GM12874 (cell line): ENCODE measurements at regions not wholly inside any gene's neighbourhood (a gene's known extent, or its start where the extent isn't known, plus 50 kb on each side); places are given as distances from the start of the nearest gene placed in this dataset.

Source experiments
- CTCF ChIP-seq: IDR thresholded peaks from 2 replicates; pipeline ENCODE4 v1.5.1; 2011; ENCODE audit warnings: low read depth, mild to moderate bottlenecking, control low read depth, low read length, moderate library complexity; ENCODE audit not compliant: insufficient read depth

DNA sequence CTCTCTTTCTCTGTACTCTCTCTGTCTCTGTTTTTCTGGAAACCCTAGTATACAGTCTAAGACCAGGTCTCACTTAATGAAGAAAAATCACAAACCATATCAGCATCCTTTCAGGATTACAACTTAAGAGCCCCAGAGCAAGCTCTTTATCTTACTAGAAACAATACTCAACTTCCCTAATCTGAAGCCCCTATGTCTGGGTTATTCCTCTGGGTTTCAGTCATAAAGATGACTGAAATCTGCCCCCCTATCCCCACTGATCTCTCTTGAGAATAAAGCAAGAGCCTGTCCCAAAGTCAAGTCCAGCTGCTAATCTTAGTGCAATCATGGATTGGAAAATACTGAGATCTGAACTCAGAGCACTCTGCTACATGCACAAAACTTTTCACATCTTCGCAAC lies 53.9 kb upstream of the PICALM start:
- TF ChIP-seq CTCF = no peak

- TF ChIP-seq CTCF = no peak
Measured at GRCh38 chr11:86120807-86121206, 51.9 kb upstream of the PICALM start.

DNA sequence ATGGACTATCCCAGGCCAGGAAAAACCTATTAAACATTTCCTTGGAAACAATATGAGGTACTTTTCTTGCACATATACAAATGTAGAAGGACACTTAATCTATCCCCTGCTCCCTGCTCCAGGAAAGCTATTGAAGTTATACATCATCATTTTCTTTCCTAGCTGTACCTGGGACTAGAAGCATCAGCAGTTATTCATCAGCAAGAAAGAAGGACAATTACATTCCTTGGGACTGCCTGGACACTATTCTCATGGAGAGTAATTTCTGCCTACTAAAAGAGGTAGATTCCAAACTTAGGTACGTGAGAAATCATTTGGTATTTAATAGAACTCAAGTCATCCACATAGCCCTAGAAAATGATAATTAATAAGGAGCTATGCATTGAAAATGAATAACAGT lies 51.0 kb upstream of the PICALM start:
- no peak for TF ChIP-seq CTCF

DNA sequence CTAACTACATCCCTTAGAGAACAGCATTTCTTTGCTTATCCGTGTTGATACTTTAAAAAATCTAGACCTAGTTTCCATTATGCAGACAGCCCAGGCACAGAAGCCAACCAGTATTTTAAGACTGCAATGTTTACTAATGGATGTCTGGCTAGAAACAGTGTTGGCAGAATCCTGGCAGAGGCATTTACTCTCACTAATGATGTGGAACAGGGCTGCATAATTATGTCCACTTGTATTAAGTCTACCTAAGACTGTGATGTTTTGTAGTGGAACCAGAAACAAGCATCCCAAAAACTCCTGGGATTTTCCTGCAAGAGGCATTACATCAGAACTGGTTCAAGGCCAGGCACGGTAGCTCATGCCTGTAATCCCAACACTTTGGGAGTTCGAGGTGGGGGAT lies 50.2 kb upstream of the PICALM start:
- no peak for TF ChIP-seq CTCF
